ENCODE measurements at regions not wholly inside any gene's neighbourhood (a gene's known extent, or its start where the extent isn't known, plus 50 kb on each side); places are given as distances from the start of the nearest gene placed in this dataset.

DNA sequence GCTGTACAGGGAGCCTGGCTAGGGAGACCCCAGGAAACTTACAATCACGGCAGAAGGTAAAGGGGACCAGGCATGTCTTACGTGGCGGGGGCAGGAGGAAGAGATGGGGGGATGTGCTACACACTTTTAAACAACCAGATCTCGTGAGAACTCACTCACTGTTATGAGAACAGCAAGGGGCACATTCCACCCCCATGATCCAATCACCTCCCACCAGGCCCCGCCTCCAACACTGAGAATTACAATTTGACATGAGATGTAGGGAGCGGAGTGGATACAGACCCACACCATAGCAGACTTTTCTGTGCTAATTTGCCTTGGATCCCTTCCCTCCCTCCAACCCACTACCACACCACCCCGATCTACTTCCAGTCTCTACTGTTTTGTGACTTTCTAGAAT lies 106.7 kb upstream of the PEG3 start:
- no peak for TF ChIP-seq ZZZ3 (IDR thresholded peaks at IDR 0.05)
- no peak for TF ChIP-seq FOXA1 (IDR thresholded peaks at IDR 0.05; ENCODE audit: borderline replicate concordance)
- TF ChIP-seq SPI1 (IDR thresholded peaks at IDR 0.05; ENCODE audit: borderline replicate concordance, low read depth, low read length), result no peak
- no peak for TF ChIP-seq EZH2 (IDR thresholded peaks at IDR 0.05; ENCODE audit: borderline replicate concordance, low read depth, low read length)
- TF ChIP-seq, protein P1, sequence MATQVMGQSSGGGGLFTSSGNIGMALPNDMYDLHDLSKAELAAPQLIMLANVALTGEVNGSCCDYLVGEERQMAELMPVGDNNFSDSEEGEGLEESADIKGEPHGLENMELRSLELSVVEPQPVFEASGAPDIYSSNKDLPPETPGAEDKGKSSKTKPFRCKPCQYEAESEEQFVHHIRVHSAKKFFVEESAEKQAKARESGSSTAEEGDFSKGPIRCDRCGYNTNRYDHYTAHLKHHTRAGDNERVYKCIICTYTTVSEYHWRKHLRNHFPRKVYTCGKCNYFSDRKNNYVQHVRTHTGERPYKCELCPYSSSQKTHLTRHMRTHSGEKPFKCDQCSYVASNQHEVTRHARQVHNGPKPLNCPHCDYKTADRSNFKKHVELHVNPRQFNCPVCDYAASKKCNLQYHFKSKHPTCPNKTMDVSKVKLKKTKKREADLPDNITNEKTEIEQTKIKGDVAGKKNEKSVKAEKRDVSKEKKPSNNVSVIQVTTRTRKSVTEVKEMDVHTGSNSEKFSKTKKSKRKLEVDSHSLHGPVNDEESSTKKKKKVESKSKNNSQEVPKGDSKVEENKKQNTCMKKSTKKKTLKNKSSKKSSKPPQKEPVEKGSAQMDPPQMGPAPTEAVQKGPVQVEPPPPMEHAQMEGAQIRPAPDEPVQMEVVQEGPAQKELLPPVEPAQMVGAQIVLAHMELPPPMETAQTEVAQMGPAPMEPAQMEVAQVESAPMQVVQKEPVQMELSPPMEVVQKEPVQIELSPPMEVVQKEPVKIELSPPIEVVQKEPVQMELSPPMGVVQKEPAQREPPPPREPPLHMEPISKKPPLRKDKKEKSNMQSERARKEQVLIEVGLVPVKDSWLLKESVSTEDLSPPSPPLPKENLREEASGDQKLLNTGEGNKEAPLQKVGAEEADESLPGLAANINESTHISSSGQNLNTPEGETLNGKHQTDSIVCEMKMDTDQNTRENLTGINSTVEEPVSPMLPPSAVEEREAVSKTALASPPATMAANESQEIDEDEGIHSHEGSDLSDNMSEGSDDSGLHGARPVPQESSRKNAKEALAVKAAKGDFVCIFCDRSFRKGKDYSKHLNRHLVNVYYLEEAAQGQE (IDR thresholded peaks at IDR 0.05; ENCODE audit: borderline replicate concordance), result no peak
- TF ChIP-seq, protein P1 (CRISPR knock-in tag; IDR thresholded peaks at IDR 0.05; ENCODE audit: low read depth), result no peak
- TF ChIP-seq EP300 (IDR thresholded peaks at IDR 0.05; ENCODE audit: low read length), result no peak
- TF ChIP-seq GTF2E2 (tag; IDR thresholded peaks at IDR 0.05), result no peak
- TF ChIP-seq, protein P2, sequence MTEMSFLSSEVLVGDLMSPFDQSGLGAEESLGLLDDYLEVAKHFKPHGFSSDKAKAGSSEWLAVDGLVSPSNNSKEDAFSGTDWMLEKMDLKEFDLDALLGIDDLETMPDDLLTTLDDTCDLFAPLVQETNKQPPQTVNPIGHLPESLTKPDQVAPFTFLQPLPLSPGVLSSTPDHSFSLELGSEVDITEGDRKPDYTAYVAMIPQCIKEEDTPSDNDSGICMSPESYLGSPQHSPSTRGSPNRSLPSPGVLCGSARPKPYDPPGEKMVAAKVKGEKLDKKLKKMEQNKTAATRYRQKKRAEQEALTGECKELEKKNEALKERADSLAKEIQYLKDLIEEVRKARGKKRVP (CRISPR knock-in tag; IDR thresholded peaks at IDR 0.05), result no peak
- no peak for TF ChIP-seq STAG1 (CRISPR knock-in tag; IDR thresholded peaks at IDR 0.05; ENCODE audit: borderline replicate concordance)
- TF ChIP-seq, protein P3, sequence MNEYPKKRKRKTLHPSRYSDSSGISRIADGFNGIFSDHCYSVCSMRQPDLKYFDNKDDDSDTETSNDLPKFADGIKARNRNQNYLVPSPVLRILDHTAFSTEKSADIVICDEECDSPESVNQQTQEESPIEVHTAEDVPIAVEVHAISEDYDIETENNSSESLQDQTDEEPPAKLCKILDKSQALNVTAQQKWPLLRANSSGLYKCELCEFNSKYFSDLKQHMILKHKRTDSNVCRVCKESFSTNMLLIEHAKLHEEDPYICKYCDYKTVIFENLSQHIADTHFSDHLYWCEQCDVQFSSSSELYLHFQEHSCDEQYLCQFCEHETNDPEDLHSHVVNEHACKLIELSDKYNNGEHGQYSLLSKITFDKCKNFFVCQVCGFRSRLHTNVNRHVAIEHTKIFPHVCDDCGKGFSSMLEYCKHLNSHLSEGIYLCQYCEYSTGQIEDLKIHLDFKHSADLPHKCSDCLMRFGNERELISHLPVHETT (CRISPR knock-in tag; conservative IDR thresholded peaks at IDR 0.05 in 1 of 2, IDR thresholded peaks at IDR 0.05 in 1 of 2), result no peak
- no peak for TF ChIP-seq CBX5 (IDR thresholded peaks at IDR 0.05; ENCODE audit: borderline replicate concordance, low read depth)
- no peak for TF ChIP-seq NR2C2 (CRISPR knock-in tag; IDR thresholded peaks at IDR 0.05)
- no peak for TF ChIP-seq NR2C2 (tag; IDR thresholded peaks at IDR 0.05)
- TF ChIP-seq, protein P4, sequence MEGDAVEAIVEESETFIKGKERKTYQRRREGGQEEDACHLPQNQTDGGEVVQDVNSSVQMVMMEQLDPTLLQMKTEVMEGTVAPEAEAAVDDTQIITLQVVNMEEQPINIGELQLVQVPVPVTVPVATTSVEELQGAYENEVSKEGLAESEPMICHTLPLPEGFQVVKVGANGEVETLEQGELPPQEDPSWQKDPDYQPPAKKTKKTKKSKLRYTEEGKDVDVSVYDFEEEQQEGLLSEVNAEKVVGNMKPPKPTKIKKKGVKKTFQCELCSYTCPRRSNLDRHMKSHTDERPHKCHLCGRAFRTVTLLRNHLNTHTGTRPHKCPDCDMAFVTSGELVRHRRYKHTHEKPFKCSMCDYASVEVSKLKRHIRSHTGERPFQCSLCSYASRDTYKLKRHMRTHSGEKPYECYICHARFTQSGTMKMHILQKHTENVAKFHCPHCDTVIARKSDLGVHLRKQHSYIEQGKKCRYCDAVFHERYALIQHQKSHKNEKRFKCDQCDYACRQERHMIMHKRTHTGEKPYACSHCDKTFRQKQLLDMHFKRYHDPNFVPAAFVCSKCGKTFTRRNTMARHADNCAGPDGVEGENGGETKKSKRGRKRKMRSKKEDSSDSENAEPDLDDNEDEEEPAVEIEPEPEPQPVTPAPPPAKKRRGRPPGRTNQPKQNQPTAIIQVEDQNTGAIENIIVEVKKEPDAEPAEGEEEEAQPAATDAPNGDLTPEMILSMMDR (IDR thresholded peaks at IDR 0.05 in 2 of 3, conservative IDR thresholded peaks at IDR 0.05 in 1 of 3; ENCODE audit: insufficient read depth in 2 of 3, low read depth in 1 of 3, low read length in 3 of 3), result no peak

Data from K562 (cell line).